Mesothelial cell of epicardium (in vitro differentiated cells): ENCODE measurements at regions not wholly inside any gene's neighbourhood (a gene's known extent, or its start where the extent isn't known, plus 50 kb on each side); places are given as distances from the start of the nearest gene placed in this dataset.

ENCODE experiments used
- DNase-seq, 2 experiments: peaks; one replicate each; pipeline ENCODE4 v3.0.0; 2021; ENCODE audit warnings: low spot score in 2 of 2; ENCODE audit not compliant: unreplicated experiment in 2 of 2
- H3K27ac Mint-ChIP-seq: 2 replicates; pipeline ENCODE4 v1.8.0; 2021; ENCODE audit warnings: mixed read lengths
- H3K27me3 Mint-ChIP-seq: 2 replicates; pipeline ENCODE4 v1.8.0; 2021; ENCODE audit warnings: low read depth, mixed read lengths
- H3K36me3 Mint-ChIP-seq: 2 replicates; pipeline ENCODE4 v1.8.0; 2021; ENCODE audit warnings: mixed read lengths
- H3K4me1 Mint-ChIP-seq: 2 replicates; pipeline ENCODE4 v1.8.0; 2021; ENCODE audit warnings: mixed read lengths
- H3K4me3 Mint-ChIP-seq: 2 replicates; pipeline ENCODE4 v1.8.0; 2021; ENCODE audit warnings: mild to moderate bottlenecking, moderate library complexity, mixed read lengths
- H3K9me3 Mint-ChIP-seq: 2 replicates; pipeline ENCODE4 v1.8.0; 2021; ENCODE audit warnings: mixed read lengths
- CTCF ChIP-seq: fragments of 200-600 bp; sonication (generic); IDR thresholded peaks from one replicate; pipeline ENCODE4 v1.5.0; 2021; ENCODE audit warnings: antibody characterized with exemption; ENCODE audit not compliant: unreplicated experiment

GRCh38 chr22:49423125-49423650 is 404.5 kb downstream of the BRD1 start:
- Mint-ChIP-seq H3K9me3 (no peaks in the 10 kb centered on the region), H3K4me1 (no peaks in the 10 kb centered on the region), H3K4me3 (no peak overlapping the region), H3K27me3 (peaks cover 51% of the 10 kb centered on the region), H3K27ac (no peak overlapping the region), H3K36me3 (no peaks in the 10 kb centered on the region)
- TF ChIP-seq CTCF: no peak
- DNase-seq: no peak

GRCh38 chr22:49422701-49423100 is 405.0 kb downstream of the BRD1 start:
- no peak overlapping the region for H3K4me3 Mint-ChIP-seq
- no peaks in the 10 kb centered on the region for H3K4me1 Mint-ChIP-seq
- DNase-seq: no peak
- H3K27ac Mint-ChIP-seq: no peak overlapping the region
- H3K9me3 Mint-ChIP-seq: no peaks in the 10 kb centered on the region
- no peaks in the 10 kb centered on the region for H3K36me3 Mint-ChIP-seq
- no peak for TF ChIP-seq CTCF
- H3K27me3 Mint-ChIP-seq: peaks cover 47% of the 10 kb centered on the region

- Mint-ChIP-seq H3K9me3 (no peaks in the 10 kb centered on the region), H3K36me3 (no peaks in the 10 kb centered on the region), H3K27ac (no peak overlapping the region), H3K27me3 (peaks cover 44% of the 10 kb centered on the region), H3K4me1 (no peaks in the 10 kb centered on the region), H3K4me3 (no peak overlapping the region)
- no peak for TF ChIP-seq CTCF
- DNase-seq: no peak
Observed at GRCh38 chr22:49420651-49421050, 407.0 kb downstream of the BRD1 start.

GRCh38 chr22:49419661-49420060 is 408.0 kb downstream of the BRD1 start:
- H3K27ac Mint-ChIP-seq: no peak overlapping the region
- H3K36me3 Mint-ChIP-seq: no peaks in the 10 kb centered on the region
- DNase-seq: no peak
- H3K4me1 Mint-ChIP-seq: no peaks in the 10 kb centered on the region
- peaks cover 41% of the 10 kb centered on the region for H3K27me3 Mint-ChIP-seq
- no peaks in the 10 kb centered on the region for H3K9me3 Mint-ChIP-seq
- no peak overlapping the region for H3K4me3 Mint-ChIP-seq
- TF ChIP-seq CTCF: no peak

- H3K4me3 Mint-ChIP-seq: no peak overlapping the region
- no peaks in the 10 kb centered on the region for H3K4me1 Mint-ChIP-seq
- no peaks in the 10 kb centered on the region for H3K9me3 Mint-ChIP-seq
- no peaks in the 10 kb centered on the region for H3K36me3 Mint-ChIP-seq
- H3K27ac Mint-ChIP-seq: no peak overlapping the region
- TF ChIP-seq CTCF: no peak
- no peak for DNase-seq
- H3K27me3 Mint-ChIP-seq: peaks cover 34% of the 10 kb centered on the region
Observed at GRCh38 chr22:49418943-49419342, 408.7 kb downstream of the BRD1 start.

- Mint-ChIP-seq H3K27me3 (peaks cover 34% of the 10 kb centered on the region), H3K4me1 (no peaks in the 10 kb centered on the region), H3K27ac (no peak overlapping the region), H3K9me3 (no peaks in the 10 kb centered on the region), H3K36me3 (no peaks in the 10 kb centered on the region), H3K4me3 (no peak overlapping the region)
- DNase-seq: no peak
- no peak for TF ChIP-seq CTCF
Observed at GRCh38 chr22:49418341-49418894, 409.3 kb downstream of the BRD1 start.
